ENCODE measurements at regions not wholly inside any gene's neighbourhood (a gene's known extent, or its start where the extent isn't known, plus 50 kb on each side); places are given as distances from the start of the nearest gene placed in this dataset.

DNA sequence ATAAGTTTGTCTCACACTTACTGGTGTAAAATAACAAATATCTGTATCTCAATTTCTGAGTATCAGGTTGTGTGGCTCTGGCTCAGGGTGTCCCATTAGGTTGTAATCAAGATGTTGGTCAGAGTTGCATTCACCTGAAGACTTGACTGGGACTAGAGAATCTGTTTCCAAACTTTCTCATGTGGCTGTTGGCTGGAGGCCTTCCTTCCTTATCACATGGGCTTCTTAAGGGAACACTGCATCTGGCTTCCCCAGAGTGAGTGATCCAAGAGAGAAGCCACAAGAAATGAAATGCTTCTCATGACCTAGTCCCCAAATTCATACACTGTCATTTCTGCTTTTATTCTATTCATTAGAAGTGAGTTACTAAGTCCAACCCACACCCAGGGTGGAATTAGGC is 568.4 kb upstream of the CAMK1G start:
- no peak for DNase-seq (ENCODE audit: low read depth in 2 of 2)

DNA sequence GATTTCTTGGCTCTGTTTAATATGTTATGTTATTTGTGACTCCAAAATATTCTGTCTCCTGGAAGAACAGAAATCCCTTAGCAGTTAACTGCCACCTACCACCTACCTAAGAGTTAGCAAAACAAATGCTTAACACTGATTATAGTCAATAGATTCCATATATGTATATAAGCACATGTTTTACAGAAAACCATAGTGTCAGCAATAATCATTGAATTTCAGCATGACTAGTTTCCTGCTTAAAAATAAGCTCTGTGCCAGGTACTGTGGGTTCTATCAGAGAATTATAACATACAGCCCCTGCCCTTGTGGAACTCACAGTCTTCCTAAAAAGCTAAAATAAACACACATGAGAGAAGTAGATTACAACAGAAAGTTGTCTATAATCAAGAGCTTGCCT is 561.9 kb upstream of the CAMK1G start:
- DNase-seq (ENCODE audit: low read depth in 2 of 2) = no peak

DNA sequence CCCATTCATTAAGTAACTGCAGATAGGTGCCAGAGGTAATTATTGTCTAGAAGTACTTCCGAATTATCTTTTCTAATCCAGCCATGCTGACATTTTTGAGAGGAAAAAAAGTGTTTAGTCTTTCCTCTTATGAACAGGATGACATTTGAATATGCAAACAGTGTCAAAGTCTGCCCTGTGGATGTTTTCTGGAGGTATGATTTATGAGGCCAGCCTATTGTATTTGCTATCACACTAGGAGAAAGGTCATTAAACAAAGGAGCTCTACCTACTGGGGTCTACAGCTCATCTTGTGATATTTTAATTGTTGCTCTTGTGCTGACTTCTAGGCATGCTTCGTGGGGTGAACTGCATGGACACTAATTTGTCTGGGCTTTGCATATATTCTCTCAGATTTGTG is 559.7 kb upstream of the CAMK1G start:
- DNase-seq (ENCODE audit: low read depth in 2 of 2) = no peak

DNA sequence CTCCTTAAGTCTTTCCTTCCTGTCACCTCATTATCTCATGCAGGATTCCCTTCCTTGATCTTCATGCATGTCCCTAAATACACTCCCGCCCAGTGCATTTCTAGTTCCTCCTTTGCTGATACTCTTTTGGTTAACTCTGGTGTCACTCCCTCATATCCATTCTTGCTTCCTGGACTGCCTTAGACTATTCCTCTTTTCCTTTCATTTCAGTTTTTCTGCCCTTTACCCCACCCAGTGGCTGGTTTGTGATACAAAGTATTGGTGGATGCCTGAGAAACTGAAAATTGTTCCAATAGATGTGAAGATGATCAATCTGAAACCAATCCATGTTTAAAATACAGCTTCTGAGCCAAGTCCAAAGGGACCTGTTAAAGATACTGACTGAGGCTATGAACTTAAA is 553.8 kb upstream of the CAMK1G start:
- DNase-seq (ENCODE audit: low read depth in 2 of 2) = no peak

DNA sequence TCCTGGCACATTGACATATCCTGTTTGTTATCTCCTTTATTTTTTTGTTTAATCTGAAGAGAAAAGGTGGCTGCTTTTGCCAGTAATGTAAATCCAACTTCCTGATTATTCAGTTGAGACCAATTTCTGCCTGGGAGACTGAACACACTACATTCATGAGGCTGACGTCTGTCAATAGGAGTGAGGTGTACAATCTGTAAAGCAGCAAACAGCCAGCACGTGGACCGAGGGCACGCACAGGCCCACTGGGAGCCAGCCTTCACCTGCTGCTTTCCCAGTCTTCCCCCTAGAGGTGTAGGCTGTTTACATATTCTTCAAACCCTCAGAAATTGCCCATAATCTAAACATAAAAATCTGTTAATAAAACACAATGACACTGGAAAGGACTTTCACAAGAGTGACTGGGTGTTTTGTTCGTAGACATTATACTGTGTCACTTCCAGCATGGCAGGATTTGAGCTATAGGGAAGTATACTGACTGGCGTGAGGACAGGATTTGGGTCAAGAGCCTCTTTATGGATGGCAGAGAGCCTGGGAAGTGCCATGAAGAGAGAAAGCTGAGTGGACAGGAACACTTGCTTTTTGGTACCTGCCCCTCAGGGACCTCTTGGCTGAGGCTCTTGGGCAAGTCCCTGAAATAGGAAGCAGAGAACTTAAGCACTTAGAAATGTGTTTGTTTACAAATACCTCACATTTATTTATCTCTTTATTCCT is 552.9 kb upstream of the CAMK1G start:
- no peak for DNase-seq (ENCODE audit: low read depth in 2 of 2)

DNA sequence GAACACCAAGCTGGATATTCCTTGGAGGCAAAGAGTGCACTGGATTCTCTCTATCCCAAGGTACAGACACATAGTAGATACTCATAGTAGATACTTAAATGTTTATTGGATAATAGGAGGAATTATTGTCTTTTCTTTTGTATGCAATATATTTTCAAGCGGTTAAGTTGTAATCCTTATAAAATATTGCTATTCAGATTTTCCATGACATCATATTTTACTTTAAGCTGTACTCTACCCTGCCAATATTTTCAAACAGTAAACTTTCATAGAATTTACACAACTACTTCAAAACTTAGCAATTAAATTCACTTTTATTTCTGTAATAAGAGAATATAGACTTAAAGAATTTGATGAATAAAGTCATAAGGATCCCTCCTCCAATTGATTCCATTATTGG is 546.5 kb upstream of the CAMK1G start:
- DNase-seq (ENCODE audit: low read depth in 2 of 2) = no peak

DNA sequence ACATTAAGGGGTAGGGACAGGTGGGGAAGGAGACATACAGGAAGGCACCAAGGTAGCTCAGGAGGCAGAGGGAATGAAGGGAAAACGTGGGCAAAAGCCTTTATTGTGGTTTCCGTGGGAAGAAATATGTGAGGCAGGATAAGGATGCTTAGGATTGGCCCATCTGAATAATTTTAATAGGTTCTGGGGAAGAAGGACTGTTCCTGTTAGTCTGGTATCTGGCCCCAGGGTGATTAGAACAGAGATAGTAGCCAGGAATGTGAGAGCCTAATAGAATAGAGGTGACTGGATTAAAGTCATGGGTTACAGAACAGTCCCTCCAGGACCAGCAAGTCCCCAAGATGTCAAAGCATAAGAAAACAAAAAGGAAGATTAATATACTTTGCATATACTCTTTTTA is 545.2 kb upstream of the CAMK1G start:
- no peak for DNase-seq (ENCODE audit: low read depth in 2 of 2)

DNA sequence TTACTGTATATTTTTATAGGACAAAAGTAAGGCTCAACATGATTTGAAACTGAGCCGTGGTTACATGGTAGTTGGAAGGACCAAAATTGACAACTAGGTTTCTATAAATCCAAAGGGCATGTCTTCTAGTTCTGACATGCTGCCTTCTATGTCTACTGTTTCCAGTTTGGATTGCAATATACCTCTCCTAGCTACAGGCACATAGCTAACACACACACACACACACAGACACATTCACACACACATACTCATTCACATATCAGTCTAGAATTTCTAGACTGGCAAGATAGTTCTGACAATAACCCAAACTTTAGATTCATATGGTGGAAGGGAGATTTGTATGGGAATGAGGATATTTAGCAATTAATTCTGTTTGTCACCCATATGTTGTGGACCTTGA is 544.8 kb upstream of the CAMK1G start:
- DNase-seq (ENCODE audit: low read depth in 2 of 2) = no peak

DNA sequence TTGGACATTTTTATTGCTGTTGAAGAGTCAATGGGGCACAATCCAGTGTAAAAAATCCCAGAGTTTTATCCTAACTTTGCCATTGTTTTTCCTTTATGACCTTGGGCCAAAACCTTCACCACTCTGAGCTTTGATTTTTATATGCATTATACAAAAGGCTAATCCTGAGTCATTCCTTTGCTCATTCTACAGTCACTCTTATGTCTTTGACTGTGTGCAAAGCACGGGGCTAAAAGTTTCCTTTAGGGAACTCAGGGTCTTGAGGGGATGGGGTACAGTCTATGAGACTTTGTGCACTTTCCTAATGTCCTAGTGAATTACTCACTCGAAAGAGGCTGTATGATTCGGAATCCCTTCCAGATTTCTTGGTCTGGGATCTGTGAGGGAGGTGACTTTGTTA is 543.2 kb upstream of the CAMK1G start:
- DNase-seq (ENCODE audit: low read depth in 2 of 2) = no peak

DNA sequence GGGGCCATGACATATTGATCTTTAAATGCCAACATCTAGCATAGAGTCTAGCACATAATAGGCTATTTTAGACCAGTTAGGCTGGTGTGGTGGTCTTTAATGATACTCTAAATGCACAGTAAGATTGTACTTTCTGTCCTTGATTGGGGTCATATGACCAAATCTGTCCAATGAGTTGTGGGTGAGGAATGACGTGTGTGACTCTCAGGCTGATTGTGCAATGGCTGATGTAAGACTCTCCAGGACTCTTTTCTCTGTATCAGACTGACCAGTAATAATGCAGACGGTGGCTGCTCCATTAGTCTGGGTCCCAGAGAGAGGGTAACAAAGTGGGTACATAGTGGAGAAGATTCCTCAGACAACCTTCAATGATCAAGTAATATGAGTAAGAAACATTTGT is 541.6 kb upstream of the CAMK1G start:
- no peak for DNase-seq (ENCODE audit: low read depth in 2 of 2)

DNA sequence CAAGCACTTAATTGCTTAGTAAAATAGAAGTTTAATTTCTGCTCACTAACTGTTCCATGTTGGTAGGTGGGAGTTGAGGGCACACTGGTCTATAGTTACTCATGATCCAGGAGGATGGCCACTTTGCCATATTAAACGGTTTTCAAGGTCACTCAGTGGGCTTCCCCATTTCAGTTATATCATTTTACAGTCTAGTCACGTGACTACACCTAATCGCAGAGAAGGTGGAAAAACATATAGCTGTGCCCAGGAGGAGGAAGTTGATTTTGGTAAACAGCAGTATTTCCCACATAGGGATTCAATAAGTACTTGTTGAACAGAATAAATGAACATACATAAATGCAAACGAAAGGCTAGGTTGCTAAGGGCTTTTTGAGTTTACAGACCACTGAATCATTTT is 541.1 kb upstream of the CAMK1G start:
- DNase-seq (ENCODE audit: low read depth in 2 of 2) = no peak

DNA sequence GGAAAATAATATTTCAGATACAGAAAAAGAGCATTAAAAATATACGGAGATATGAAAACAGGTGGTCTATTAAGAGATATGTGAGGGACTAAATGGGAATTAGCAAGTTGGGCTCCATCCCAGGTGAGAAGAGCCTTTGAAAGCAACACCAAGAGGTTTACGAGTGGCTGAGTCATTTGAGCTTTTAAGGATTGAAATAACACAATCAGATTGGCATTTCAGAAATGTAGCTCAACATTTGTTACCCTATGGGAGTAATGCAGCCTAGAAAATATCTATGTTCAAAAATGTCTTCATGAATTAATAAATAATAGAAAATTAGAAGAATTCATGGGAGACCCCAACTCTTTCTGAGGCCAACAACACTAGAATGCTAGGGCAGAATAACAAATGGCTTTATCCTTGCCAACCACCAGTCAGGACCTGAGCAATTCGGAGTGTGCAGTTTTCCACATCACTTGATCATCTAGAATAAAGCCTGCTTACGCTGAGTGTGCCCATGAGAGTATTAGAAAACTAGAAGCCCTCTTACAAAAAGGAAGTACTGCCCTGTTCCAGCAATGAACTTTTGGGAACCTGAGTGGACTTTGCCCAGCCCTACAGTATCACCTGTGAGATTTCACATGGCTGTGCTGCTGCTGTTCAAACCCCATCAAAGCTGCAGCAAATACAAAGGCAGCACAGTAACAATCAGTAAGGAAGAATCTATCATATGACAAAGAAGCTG is 538.0 kb upstream of the CAMK1G start:
- DNase-seq (ENCODE audit: low read depth in 2 of 2) = no peak

DNA sequence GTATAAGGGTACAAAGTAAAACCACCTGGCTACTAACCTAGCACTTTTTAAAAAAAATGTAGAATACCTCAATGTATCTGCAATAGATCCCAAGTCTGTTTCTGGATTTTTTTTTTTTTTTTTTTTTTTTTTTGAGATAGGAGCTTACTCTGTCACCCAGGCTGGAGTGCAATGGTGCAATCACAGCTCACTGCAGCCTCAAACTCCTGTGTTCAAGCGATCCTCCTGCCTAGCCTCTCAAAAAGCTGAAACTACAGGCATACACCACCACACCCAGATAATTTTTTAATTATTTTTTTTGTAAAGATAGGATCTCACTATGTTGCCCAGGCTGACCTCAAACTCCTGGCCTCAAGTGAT is 537.5 kb upstream of the CAMK1G start:
- no peak for DNase-seq (ENCODE audit: low read depth in 2 of 2)

DNA sequence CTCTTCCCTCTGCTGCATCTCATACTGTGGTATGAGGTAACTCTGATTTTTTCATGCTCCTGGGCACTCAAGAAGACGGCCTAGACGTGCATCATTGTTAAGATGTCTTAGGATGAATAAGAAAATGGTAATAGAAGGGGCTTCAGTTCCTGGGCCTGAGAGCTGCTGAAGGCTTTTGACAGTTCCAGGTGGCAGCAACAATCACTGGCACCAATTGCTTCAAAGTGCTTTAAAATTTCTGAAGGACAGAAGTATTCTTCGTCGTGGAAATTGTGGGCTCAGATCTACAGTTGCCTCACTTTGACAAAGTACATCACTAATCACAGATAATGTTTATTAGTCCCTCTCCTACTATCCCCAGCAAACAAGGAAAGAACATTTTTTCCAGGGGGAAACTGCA is 536.6 kb upstream of the CAMK1G start:
- DNase-seq (ENCODE audit: low read depth in 2 of 2) = no peak

DNA sequence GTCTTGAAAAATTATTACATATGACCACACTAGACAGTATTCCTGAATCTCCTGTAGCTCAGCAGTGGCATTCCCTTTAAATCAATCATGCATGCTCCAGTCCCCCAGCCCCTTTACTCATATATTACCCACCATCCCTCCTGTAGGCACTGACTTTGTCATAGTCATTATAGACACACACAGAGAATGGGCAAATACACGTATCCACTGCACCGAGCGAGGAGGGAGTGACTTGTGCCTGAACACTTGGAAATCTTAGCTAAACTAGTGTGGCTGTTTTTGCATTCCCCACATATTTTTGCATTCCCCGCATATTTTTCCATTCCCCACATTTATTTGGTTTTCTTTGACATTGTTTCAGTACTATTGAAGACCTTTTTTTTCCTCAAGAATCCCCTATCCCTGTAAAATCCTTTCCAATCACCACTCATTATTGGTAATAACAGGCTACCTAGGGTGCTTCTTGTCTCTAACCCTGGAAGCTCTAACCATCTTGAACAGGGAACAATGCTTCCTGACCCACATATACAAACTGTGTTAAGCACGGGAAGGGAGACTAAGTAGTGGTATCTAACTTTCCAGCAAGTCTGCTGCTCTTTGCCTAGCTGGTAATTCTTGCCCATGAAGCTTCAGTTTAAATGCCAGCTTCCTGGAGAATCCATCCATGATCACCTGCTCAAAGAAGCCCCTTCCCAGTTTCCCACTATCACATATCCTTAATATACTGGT is 534.4 kb upstream of the CAMK1G start:
- no peak for DNase-seq (ENCODE audit: low read depth in 2 of 2)

DNA sequence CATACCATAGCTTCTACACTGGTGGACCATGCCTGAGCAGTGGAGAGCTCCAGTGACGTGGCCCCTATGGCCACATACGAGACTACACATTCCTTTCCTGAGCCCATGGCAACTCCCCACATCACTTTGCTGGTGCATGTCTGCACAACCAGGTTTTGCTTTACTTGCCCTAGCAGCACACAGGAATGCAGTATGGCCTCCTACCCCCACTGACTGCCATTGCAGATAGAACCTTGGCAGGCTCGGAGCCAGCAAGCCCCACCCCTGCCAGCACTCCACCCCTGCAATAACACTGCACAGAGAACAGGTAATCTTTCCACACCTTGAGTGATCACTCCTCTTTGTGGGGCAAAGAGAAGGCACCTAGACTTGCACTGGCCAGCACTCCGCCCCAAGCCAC is 531.9 kb upstream of the CAMK1G start:
- no peak for DNase-seq (ENCODE audit: low read depth in 2 of 2)

DNA sequence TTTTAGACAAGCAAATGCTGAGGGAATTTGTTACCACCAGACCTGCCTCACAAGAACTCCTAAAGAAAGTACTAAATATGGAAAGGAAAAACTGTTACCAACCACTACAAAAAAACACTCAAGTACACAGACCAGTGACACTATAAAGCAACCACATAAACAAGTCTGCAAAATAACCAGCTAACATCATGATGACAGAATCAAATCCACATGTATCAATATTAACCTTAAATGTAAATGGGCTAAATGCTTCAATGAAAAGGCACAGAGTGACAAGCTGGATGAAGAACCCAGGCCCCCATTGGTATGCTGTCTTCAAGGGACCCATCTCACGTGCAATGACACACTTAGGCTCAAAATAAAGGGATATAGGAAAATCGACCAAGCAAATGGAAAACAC is 529.9 kb upstream of the CAMK1G start:
- no peak for DNase-seq (ENCODE audit: low read depth in 2 of 2)

DNA sequence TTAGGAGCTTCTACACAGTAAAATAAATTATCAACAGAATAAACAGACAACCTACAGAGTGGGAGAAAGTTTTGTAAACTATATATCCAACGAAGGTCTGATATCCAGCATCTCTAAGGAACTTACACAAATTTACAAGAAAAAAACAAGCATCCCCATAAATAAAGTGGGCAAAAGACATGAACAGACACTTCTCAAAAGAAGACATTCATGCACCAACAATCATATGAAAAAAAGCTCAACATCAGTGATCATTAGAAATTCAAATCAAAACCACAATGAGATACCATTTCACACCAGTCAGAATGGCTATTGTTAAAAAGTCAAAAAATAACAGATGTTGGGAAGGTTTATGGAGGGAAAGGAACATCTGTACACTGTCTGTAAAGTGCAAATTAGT is 526.4 kb upstream of the CAMK1G start:
- no peak for DNase-seq (ENCODE audit: low read depth in 2 of 2)

DNA sequence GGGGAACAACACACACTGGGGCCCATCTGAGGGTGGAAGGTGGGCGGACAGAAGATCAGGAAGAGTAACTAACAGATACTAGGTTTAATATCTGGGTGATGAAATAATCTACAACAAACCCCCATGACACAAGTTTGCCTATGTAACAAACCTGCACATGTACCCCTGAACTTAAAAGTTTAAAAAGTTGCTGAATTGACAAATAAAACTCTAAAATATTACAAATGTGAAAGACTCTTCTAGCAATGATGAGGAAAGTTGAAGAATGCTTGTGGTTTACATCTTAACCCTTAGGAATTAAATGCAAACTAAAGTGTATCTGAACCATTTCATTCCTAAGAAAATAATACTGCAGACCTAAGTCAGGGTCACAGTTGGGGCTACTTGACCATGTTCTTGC is 525.6 kb upstream of the CAMK1G start:
- DNase-seq (ENCODE audit: low read depth in 2 of 2) = no peak

DNA sequence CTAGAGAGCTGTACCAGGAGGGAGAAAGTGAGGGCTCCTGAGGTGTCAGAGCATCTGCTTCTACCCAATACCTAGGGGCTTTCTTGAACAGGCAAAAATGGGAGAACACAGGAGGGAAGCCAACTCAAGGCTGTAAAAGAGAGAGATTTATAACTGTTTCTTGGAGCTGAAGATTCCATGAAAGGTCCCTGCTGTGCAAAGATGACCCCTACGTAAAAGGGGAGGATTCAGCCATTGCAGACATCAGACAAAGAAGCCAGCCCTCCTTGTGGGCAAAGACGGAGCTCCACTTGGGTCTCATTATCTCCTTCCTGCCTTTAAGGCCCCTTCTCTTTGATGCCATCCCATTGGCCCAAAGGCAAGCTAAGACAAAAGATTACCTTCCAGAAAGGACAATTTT is 524.1 kb upstream of the CAMK1G start:
- no peak for DNase-seq (ENCODE audit: low read depth in 2 of 2)

DNA sequence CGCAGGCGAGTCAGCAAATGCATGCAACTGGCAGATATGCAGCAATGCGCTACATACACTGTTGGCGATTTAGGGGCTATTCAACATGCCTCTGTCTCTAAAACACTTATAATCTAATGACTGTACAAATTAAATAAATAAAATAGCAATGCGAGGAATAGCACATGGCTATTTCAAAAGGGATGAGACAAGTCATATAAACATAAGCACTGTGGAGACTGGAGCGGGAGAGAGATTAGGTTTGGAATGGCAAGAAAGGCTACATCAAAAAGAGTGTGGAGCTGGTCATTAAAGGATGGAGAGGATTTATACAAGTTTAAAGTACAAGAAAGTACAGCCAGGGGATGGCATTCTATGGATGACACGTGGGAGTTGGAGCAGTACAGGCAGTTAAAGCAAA is 523.5 kb upstream of the CAMK1G start:
- no peak for DNase-seq (ENCODE audit: low read depth in 2 of 2)

DNA sequence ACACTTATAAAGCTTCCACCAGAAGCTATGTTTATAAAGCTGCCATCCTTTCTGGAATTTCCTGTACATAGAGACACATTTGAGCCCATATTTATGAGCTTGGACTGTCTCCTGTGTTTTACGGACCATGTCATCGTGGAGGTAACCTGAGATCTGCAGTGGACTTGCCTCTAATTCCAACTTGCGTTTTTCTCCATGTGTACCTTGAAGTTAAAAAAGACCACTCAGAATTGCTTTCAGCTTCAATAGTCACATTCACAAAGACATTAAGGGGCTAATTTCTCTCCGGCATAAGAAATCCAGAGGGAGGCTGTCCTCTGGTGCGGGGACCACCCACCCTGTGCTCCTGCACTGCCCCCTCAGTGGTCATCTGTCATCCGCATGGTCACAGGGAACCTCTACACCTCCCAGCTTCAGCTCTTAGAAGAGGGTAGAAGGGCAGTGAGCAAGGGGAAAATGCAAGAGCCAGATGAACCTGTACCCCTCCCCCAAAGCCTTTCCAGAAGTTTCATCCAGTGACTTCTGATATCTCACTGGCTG is 521.4 kb upstream of the CAMK1G start:
- no peak for DNase-seq (ENCODE audit: low read depth in 2 of 2)

DNA sequence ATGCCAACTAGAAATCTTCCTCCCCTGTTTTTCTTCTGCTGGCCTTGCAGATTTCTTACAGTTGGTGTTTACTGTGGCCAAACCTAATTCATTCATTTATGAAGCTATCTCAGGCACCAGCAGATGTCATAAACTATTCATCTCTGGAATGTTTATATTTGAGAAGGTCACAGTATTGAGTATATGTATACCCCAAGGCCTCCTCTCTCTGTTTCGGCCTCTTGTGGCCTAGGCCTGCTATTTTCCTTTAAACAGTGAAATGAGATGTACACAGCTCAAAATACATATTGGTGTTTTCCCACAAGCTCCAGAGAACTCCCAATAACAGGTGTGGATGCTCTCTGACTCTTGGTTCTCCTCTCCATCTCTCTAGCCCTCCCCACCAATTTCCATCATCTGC is 520.7 kb upstream of the CAMK1G start:
- no peak for DNase-seq (ENCODE audit: low read depth in 2 of 2)

Measured in stimulated activated CD8-positive, alpha-beta memory T cell treated with anti-CD3 and anti-CD28 coated beads, Interleukin-2, amount 100 ng/mL, for 48 hours (primary cell).